NOMO-1 treated with dmso at 0.1 percent for 144 hours (cell line): ENCODE measurements at regions not wholly inside any gene's neighbourhood (a gene's known extent, or its start where the extent isn't known, plus 50 kb on each side); places are given as distances from the start of the nearest gene placed in this dataset.

Source experiments
- DNase-seq: peaks from one replicate; lab custom pipeline; 2025; ENCODE audit not compliant: unreplicated experiment; lab: John Stamatoyannopoulos, UW

GRCh38 chr13:47279920-47280319 lies 383.1 kb upstream of the HTR2A start:
- no peak for DNase-seq

DNA sequence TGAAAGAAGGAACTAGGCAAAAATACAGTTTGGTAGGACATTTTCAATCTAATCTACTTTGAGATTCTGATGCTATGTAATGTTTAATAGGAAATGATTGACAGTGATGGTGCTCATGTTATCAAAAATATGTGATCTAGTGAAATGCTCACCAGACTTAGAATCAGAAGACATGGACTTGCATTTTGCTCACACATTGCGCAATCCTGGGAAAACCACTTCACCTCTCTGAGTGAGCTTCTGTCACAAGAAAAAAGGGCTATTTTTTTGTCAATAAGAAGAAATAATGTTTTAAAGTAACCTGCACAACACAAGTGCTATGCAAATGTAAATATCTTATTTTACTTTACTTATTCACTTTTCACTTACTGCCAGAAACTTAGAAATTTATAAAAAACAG lies 380.9 kb upstream of the HTR2A start:
- DNase-seq: no peak

DNA sequence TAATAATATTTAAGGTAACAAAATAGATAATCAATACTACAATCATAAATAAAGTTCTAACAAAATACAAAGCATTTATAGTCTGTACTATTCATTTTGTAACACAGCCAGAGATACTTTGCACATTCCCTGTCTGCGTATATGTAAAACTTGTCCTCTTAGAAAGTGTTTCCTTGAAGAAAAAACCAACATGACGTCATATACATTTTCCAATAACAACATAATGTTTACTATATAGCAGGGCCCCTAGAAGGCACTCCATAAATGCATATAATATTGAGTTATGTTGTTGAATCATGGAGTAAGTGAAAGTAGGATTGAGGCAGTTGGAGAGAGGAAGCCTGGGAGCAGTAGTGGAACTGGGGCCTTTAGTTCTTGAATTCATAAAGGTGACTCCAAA lies 371.4 kb upstream of the HTR2A start:
- DNase-seq: no peak

GRCh38 chr13:47258384-47258783 lies 361.5 kb upstream of the HTR2A start:
- no peak for DNase-seq

DNA sequence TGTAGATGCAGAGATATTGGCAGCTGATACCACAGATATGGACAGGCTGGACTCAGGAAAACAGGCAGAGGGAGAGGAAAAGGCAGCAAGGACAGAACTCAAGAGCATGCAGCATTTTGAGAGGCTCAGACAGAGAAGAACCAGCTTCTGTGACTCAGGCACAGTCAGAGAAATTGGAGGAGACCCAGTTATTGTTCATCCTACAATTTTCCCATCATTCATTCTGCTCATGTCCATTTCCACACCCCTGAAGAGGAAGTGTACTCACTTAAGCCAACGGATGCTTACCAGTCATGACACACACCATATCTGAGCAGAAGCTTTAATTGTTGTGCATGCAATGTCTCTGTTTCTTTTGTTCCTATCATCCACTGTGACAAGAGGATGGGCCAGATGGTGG lies 359.8 kb upstream of the HTR2A start:
- DNase-seq: no peak

- no peak for DNase-seq
These were observed 355.8 kb upstream of the HTR2A start for GRCh38 chr13:47252627-47253026.

DNA sequence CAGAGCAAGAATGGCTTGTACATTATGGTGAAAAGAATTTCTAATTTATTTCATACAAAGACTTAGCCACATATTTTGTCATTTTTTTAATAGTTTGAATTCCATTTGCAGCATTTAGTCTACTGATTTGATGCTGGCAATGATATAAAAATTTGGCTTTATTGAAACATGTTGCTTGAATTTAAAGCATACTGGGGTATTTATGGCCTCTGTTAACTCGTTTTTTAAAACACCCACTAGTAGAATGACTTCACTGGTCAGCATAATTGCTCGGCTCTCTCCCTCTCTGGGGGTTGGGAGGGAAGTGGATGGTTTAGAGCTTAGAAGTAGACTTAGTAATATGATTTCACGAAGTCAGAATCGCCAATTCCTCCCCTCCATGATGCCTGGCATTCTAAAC lies 354.9 kb upstream of the HTR2A start:
- no peak for DNase-seq

- no peak for DNase-seq
These were observed 353.3 kb upstream of the HTR2A start for GRCh38 chr13:47250146-47250545.

GRCh38 chr13:47249266-47249665 lies 352.4 kb upstream of the HTR2A start:
- DNase-seq: no peak

DNA sequence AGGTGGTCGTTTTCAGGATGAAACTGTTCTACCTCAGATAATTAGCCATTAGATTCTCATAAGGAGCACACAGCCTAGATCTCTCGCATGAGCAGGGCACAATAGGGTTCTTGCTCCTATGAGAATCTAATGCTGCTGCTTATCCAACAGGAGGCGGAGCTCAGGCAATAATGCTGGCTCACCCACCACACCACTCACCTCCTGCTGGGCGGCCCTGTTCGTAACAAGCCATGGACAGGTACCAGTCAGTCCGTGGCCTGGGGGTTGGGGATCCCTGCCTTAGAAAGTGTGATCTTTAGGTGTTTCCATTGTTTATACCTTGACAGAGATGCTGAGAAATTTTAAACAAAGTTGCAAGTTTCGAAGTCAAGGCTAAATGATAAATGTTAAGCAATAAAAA lies 344.6 kb upstream of the HTR2A start:
- DNase-seq: no peak

GRCh38 chr13:47239025-47239424 lies 342.2 kb upstream of the HTR2A start:
- DNase-seq: no peak

DNA sequence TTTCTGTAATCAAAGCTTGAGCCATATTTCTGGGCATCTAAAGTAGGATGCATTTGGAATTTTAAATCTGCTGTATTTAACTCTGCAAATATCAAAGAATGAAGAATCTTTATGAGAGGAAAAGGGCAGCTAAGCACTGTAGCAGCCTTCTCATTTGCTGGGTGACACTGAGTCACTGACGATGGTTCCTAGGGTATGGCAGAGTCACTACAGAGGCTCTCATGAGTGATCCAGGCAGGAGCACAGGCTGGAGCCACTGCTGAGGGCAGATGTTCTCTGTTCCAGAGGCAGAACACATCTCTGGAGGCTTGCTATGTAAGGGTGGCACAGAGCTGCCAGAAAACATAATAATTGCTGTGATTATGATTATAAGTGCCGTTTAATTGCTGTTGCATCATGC lies 340.7 kb upstream of the HTR2A start:
- no peak for DNase-seq

- DNase-seq: no peak
These were observed 336.9 kb upstream of the HTR2A start for GRCh38 chr13:47233734-47234133.

DNA sequence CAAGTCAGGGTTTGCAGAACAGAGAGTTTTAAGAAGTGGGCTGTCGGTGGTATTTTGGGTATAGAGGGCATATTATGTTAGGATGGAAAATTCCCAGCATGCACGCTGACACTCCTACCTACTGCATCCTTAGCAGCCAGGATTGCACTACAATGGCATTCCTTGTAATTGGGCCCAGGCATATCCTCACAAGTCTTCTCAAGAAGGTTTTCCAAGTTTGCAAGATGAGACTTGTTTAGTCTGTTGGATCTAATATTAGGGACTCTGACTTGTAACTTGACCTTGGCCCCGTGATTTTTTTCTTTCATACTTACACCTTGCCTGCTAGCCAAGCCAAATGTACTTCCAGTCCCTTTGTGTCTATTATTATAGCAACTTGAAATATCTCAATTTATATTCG lies 335.7 kb upstream of the HTR2A start:
- DNase-seq: no peak

GRCh38 chr13:47230155-47230554 lies 333.3 kb upstream of the HTR2A start:
- DNase-seq: no peak

- no peak for DNase-seq
These were observed 329.7 kb upstream of the HTR2A start for GRCh38 chr13:47226516-47226915.

DNA sequence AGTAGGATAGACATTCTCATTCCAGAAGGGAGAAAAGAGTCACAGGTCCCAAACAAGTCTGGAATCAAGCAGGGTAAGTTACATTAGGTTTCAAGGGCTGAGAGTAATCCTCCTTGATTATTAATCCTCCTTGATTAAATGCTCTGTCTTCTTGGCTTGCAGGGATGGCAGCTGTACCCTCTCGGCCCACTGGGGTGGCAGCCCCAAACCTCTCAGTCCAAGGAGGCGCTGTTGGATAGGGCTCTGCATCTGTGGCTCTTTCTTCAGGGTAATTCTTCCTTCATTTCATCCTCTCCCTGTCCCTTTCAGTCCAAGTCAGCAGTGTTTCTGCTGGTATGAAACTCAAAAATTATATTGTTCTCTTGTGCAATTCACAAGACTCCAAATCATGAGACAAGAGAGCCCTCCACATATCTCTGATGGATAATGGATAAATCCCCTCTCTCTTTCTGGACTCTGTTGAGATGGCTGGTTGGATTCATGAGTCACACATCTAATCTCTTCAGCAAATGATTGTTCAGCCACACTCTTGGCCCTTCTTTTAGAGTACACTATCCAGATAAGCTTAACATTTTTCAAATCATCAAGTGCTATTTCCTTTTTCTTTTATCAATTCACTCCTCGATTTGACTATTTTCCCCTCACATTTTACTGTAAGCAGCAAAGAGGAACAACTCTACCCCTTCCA lies 323.7 kb upstream of the HTR2A start:
- no peak for DNase-seq

DNA sequence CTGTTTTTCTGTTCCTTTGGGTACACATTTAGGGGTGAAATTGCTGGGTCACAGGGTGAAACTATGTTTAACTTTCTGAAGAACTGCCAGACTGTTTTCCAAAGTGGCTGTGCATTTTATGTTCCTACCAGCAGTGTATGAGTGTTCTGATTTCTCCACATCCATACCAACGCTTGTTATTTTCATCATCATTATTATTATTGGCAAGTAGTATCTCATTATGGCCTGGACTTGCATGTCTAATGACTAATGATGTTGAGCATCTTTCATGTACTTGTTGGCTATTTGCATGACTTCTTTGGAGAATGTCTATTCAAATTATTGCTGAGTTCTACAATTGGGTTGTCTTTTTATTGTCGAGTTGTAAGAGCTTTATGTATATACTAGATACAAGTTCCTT lies 321.8 kb upstream of the HTR2A start:
- no peak for DNase-seq

GRCh38 chr13:47216176-47216822 lies 319.4 kb upstream of the HTR2A start:
- DNase-seq: peak; percentile 33

DNA sequence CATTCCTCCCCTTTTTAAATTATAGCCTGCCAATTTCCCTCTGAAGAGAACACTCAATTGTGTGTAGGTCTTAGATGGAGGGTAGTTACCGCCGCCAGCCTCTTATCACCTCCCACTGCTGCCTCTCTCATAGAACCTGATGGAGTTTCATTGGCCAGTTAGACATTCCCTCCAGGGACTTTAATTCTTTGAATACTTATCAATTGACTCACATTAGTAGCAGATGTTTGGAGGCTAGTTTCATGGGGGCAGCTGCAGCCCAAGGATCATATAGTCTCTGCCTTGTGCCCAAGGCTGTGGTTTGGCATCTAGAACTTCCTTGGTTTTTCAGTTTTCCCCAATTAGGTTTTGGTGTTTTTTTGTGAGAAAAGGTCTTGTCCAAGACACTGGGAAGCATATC lies 318.9 kb upstream of the HTR2A start:
- DNase-seq: no peak

DNA sequence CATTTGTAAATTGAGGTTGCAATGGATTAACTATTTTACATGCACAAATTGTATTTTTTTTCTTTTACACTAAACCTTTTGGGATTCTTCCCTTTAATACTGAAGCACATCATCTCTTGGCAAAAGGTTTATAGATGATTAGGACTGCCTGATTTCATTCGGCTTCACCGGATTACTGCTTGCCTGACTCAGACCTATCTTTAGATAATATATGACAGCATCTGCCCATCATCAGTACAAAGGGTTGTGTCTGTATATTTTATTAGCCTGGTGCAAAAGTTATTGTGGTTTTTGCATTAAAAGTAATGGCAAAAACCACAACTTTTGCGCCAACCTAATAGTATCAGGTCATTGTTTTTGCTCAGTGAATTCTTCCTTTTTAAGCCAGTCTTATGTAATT lies 316.2 kb upstream of the HTR2A start:
- DNase-seq: no peak

DNA sequence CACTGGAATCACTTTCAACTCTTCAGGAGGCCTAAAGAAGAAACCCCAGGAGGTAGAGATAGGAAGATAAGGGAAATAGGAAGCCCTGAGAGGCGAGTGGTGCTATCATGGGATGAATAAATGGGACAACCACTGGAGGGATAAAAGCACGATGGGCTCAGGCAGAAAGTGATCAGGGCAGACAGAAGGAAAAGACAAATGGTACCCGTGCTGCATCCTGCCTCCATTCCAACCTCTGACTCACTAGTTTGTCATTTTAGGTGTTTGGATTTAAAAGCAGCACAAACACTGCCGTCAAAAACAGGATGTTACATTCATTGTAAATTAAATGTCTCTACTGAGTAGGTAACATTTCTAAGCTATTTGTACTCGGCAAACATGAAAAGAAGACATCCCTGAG lies 314.3 kb upstream of the HTR2A start:
- no peak for DNase-seq

DNA sequence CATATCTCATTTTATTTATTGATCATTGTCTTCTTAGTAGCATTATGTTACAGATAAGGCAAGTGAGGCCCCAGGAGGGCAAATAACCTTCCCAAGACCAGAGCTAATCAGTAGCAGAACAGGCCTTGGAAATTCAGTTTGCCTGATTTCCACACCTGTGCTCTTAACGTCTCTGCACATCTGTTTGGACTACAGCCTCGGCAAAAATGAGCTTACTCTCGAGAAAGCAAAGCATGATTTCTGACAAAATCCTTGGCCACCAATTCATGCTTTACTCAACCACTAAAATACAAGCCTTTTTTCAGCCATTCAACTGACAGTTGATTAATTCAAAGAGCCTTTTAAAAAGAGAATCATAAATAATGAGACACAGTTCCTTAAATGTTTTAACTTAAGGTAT lies 309.3 kb upstream of the HTR2A start:
- DNase-seq: no peak
